HepG2 (cell line): ENCODE measurements at regions not wholly inside any gene's neighbourhood (a gene's known extent, or its start where the extent isn't known, plus 50 kb on each side); places are given as distances from the start of the nearest gene placed in this dataset.
A peak's percentile ranks its signal among the peaks of the same experiment; 100 is the strongest.

Source experiments
- ATF6 ChIP-seq: sonication (generic); formaldehyde crosslinking; conservative IDR thresholded peaks from 2 replicates; pipeline ENCODE4 v1.4.0; 2020; ENCODE audit warnings: missing genetic modification reagents
- ELF4 ChIP-seq: sonication (generic); formaldehyde crosslinking; IDR thresholded peaks from 2 replicates; pipeline ENCODE4 v1.5.0; 2020; ENCODE audit warnings: missing genetic modification reagents, mild to moderate bottlenecking, moderate library complexity, borderline replicate concordance
- GABPB1 ChIP-seq: IDR thresholded peaks from 2 replicates; pipeline ENCODE4 v1.6.1; 2016; ENCODE audit warnings: mild to moderate bottlenecking, missing genetic modification reagents, moderate library complexity, missing compliant biosample characterization
- HOXA5 ChIP-seq: sonication (generic); formaldehyde crosslinking; IDR thresholded peaks from 2 replicates; pipeline ENCODE4 v1.4.0; 2020; ENCODE audit warnings: missing genetic modification reagents
- KDM2A ChIP-seq: sonication (generic); formaldehyde crosslinking; IDR thresholded peaks from 2 replicates; pipeline ENCODE4 v1.4.0; 2020; ENCODE audit warnings: low read depth, missing genetic modification reagents, borderline replicate concordance
- MEIS2 ChIP-seq: sonication (generic); formaldehyde crosslinking; IDR thresholded peaks from 2 replicates; pipeline ENCODE4 v1.9.0; 2021; ENCODE audit warnings: mild to moderate bottlenecking, missing genetic modification reagents
- MTA1 ChIP-seq: sonication (generic); formaldehyde crosslinking; IDR thresholded peaks from 2 replicates; pipeline ENCODE4 v1.4.0; 2020; ENCODE audit warnings: missing genetic modification reagents, mild to moderate bottlenecking, borderline replicate concordance
- MTF2 ChIP-seq: sonication (generic); formaldehyde crosslinking; IDR thresholded peaks from 2 replicates; pipeline ENCODE4 v1.5.0; 2020; ENCODE audit warnings: missing genetic modification reagents, borderline replicate concordance
- MXD3 ChIP-seq: IDR thresholded peaks from 2 replicates; pipeline ENCODE4 v1.6.1; 2016; ENCODE audit warnings: mild to moderate bottlenecking, missing biosample characterization, missing genetic modification reagents
- NR2F1 ChIP-seq, 2 experiments: fragments of 450-650 bp in 1 of 2; formaldehyde crosslinking in 1 of 2; IDR thresholded peaks; 2 replicates each; pipeline versions ENCODE4 v1.5.0 to v1.6.1; 2016 to 2020; ENCODE audit warnings: mild to moderate bottlenecking in 1 of 2, missing compliant biosample characterization in 1 of 2, missing genetic modification reagents in 1 of 2, moderate library complexity in 1 of 2
- SALL2 ChIP-seq: sonication (generic); formaldehyde crosslinking; IDR thresholded peaks from 2 replicates; pipeline ENCODE4 v1.8.1; 2023; ENCODE audit warnings: mild to moderate bottlenecking, missing genetic modification reagents, inconsistent platforms
- THRA ChIP-seq: sonication (generic); formaldehyde crosslinking; IDR thresholded peaks from 2 replicates; pipeline ENCODE4 v1.4.0; 2020; ENCODE audit warnings: missing genetic modification reagents, borderline replicate concordance
- THYN1 ChIP-seq: sonication (generic); formaldehyde crosslinking; IDR thresholded peaks from 2 replicates; pipeline ENCODE4 v1.8.1; 2023; ENCODE audit warnings: low read depth, mild to moderate bottlenecking, moderate library complexity, missing genetic modification reagents, borderline replicate concordance
- ZBTB7A ChIP-seq: sonication (generic); formaldehyde crosslinking; IDR thresholded peaks from 2 replicates; pipeline ENCODE4 v1.8.0; 2022; ENCODE audit warnings: mild to moderate bottlenecking, missing genetic modification reagents
- ZNF10 ChIP-seq: sonication (generic); formaldehyde crosslinking; IDR thresholded peaks from 2 replicates; pipeline ENCODE4 v1.4.0; 2020; ENCODE audit warnings: mild to moderate bottlenecking, low read depth, missing genetic modification reagents, borderline replicate concordance
- ZNF121 ChIP-seq: sonication (generic); formaldehyde crosslinking; IDR thresholded peaks from 2 replicates; pipeline ENCODE4 v1.5.0; 2020; ENCODE audit warnings: mild to moderate bottlenecking, missing genetic modification reagents
- ZNF24 ChIP-seq: fragments of 450-650 bp; IDR thresholded peaks from 2 replicates; pipeline ENCODE4 v1.6.1; 2017; ENCODE audit warnings: antibody characterized with exemption, mild to moderate bottlenecking
- ZNF260 ChIP-seq: sonication (generic); formaldehyde crosslinking; IDR thresholded peaks from 2 replicates; pipeline ENCODE4 v1.4.0; 2020; ENCODE audit warnings: missing genetic modification reagents, low read depth, mild to moderate bottlenecking, borderline replicate concordance
- ZNF510 ChIP-seq: sonication (generic); formaldehyde crosslinking; IDR thresholded peaks from 2 replicates; pipeline ENCODE4 v1.4.0; 2020; ENCODE audit warnings: low read depth, mild to moderate bottlenecking, missing genetic modification reagents
- ZNF569 ChIP-seq: sonication (generic); formaldehyde crosslinking; IDR thresholded peaks from 2 replicates; pipeline ENCODE4 v1.5.0; 2020; ENCODE audit warnings: mild to moderate bottlenecking, missing genetic modification reagents, moderate library complexity, borderline replicate concordance
- ZNF598 ChIP-seq: sonication (generic); formaldehyde crosslinking; IDR thresholded peaks from 2 replicates; pipeline ENCODE4 v1.5.1; 2020; ENCODE audit warnings: mild to moderate bottlenecking, missing genetic modification reagents, borderline replicate concordance
- ZNF674 ChIP-seq: sonication (generic); formaldehyde crosslinking; IDR thresholded peaks from 2 replicates; pipeline ENCODE4 v1.5.0; 2020; ENCODE audit warnings: low read depth, mild to moderate bottlenecking, missing genetic modification reagents
- ZNF710 ChIP-seq: sonication (generic); formaldehyde crosslinking; IDR thresholded peaks from 2 replicates; pipeline ENCODE4 v1.5.0; 2020; ENCODE audit warnings: mild to moderate bottlenecking, missing genetic modification reagents, borderline replicate concordance
- ZNF839 ChIP-seq: sonication (generic); formaldehyde crosslinking; IDR thresholded peaks from 2 replicates; pipeline ENCODE4 v1.4.0; 2020; ENCODE audit warnings: missing genetic modification reagents, mild to moderate bottlenecking, borderline replicate concordance

GRCh38 chr20:47417245-47418068 lies 61.0 kb upstream of the ZMYND8 start (continued):
- TF ChIP-seq ZNF510 (CRISPR knock-in tag) (no peak), HOXA5 (peak; percentile 19; the same call in 1 of the 2 replicates), ZBTB7A (CRISPR knock-in tag) (no peak), MTF2 (CRISPR knock-in tag) (no peak), NR2F1 (CRISPR knock-in tag; IDR thresholded peaks at IDR 0.05) (peak; percentile 81 to 86), THYN1 (CRISPR knock-in tag) (no peak), THRA (CRISPR knock-in tag) (0 out of 2 replicates have a peak, but pooled peaks have one; percentile 7), MTA1 (CRISPR knock-in tag) (no peak; the same call in 1 of the 2 replicates), MEIS2 (no peak), ZNF121 (CRISPR knock-in tag) (peak; percentile 35; the same call in 1 of the 2 replicates), ZNF24 (no peak), GABPB1 (peak; percentile 19; the same call in 1 of the 2 replicates), ATF6 (no peak), KDM2A (CRISPR knock-in tag) (no peak), ZNF710 (peak; percentile 99), SALL2 (CRISPR knock-in tag) (no peak), ZNF569 (CRISPR knock-in tag) (no peak), ZNF260 (CRISPR knock-in tag) (no peak), ZNF674 (CRISPR knock-in tag) (no peak), MXD3 (CRISPR knock-in tag) (no peak), ZNF839 (no peak), ZNF598 (no peak), ZNF10 (CRISPR knock-in tag) (no peak), ELF4 (CRISPR knock-in tag) (no peak)
